Right renal cortex interstitium (tissue), 3 donors: ENCODE measurements at regions not wholly inside any gene's neighbourhood (a gene's known extent, or its start where the extent isn't known, plus 50 kb on each side); places are given as distances from the start of the nearest gene placed in this dataset.

Experiments
- DNase-seq, 3 donors: peaks; one replicate each; pipeline ENCODE4 v3.0.0-alpha.2; 2013; ENCODE audit warnings: low read depth in 3 of 3, low spot score in 2 of 3

- DNase-seq: no peak
Observed at GRCh38 chr5:61596265-61596664, 264.2 kb downstream of the ZSWIM6 start.

GRCh38 chr5:61597684-61598083 lies 265.6 kb downstream of the ZSWIM6 start:
- no peak for DNase-seq

GRCh38 chr5:61598126-61598525 lies 266.1 kb downstream of the ZSWIM6 start:
- DNase-seq: no peak

GRCh38 chr5:61599370-61600122 lies 267.5 kb downstream of the ZSWIM6 start:
- DNase-seq: no peak

- DNase-seq: no peak
Observed at GRCh38 chr5:61600123-61600444, 268.0 kb downstream of the ZSWIM6 start.

GRCh38 chr5:61600945-61601511 lies 269.0 kb downstream of the ZSWIM6 start:
- DNase-seq: no peak

GRCh38 chr5:61603211-61603908 lies 271.3 kb downstream of the ZSWIM6 start:
- no peak for DNase-seq

GRCh38 chr5:61604076-61605025 lies 272.3 kb downstream of the ZSWIM6 start:
- no peak for DNase-seq

GRCh38 chr5:61609840-61610677 lies 278.0 kb downstream of the ZSWIM6 start:
- DNase-seq: no peak

- no peak for DNase-seq
Observed at GRCh38 chr5:61610678-61611024, 278.6 kb downstream of the ZSWIM6 start.

- DNase-seq: no peak
Observed at GRCh38 chr5:61612431-61612830, 280.4 kb downstream of the ZSWIM6 start.

- DNase-seq: no peak
Observed at GRCh38 chr5:61613679-61614078, 281.6 kb downstream of the ZSWIM6 start.

- DNase-seq: no peak
Observed at GRCh38 chr5:61614606-61615005, 282.5 kb downstream of the ZSWIM6 start.

GRCh38 chr5:61617039-61617438 lies 285.0 kb downstream of the ZSWIM6 start:
- DNase-seq: no peak

GRCh38 chr5:61617995-61618525 lies 286.0 kb downstream of the ZSWIM6 start:
- DNase-seq: no peak

GRCh38 chr5:61618577-61618976 lies 286.5 kb downstream of the ZSWIM6 start:
- no peak for DNase-seq

GRCh38 chr5:61619289-61619688 lies 287.2 kb downstream of the ZSWIM6 start:
- DNase-seq: no peak

- no peak for DNase-seq
Observed at GRCh38 chr5:61619777-61620518, 287.9 kb downstream of the ZSWIM6 start.

- DNase-seq: no peak
Observed at GRCh38 chr5:61620699-61621182, 288.7 kb downstream of the ZSWIM6 start.
